OCI-M1 (cell line): ENCODE measurements at regions not wholly inside any gene's neighbourhood (a gene's known extent, or its start where the extent isn't known, plus 50 kb on each side); places are given as distances from the start of the nearest gene placed in this dataset.

Experiments
- DNase-seq: peaks from one replicate; lab custom pipeline; 2025; lab: John Stamatoyannopoulos, UW

DNA sequence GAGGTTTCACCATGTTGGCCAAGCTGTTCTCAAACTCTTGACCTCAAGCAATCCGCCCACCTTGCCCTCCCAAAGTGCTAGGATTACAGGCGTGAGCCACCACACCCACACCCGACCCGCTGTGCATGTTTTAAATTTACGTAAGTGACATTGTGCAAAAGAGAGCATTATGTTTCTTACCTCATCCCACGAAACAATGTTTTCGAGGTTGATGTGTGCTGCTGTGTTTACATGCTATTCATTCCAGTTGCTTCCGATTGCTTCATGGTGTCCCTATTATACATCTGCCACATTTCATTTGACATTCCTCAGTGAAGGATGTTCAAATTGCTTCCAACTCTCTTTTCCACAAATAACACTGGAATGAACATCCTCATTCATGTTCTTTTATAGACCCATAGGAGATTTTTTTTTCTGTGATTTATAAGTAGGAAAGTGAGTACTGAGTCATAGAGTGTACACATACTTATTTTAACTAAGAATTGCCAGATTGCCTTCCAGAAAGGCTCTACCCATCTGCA, 403.9 kb upstream of the JARID2 start:
- DNase-seq: no peak

DNA sequence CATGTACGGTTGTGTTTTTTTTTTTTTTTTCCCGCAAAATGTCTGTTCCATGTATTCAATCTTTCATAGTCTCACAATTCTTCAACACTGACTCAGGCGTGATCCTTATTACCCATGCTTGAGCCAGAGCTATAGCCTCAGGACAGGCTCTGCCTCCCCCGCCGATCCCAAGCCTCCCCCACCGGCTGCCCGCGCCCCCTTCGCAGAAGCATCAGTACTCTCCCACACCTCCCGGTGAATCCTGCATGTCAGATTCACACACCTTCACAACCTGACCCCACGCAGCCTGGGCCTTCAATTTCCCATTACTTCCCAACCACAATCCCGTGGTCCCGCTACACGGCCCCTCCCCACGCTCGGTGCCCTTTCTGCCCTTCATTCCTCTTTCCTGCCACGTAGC, 401.5 kb upstream of the JARID2 start:
- DNase-seq: no peak

DNA sequence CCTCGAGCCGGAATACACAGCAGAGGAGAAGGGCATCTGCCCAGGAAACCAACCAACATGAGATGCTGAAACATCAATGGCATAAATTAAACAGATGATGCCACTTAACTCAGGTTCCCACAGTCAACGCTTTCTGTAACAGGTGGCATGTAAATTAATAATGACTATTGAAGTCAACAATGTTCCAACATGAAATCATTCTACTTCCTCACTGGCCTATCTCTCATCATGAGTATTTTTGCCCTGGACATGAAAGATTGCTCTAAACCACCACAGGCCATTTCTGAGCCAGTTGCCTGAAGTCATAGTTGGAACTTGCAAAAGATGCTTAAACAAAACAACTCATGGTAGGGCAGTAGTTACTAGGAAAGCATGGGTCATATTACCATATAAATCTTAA, 397.9 kb upstream of the JARID2 start:
- DNase-seq: no peak

DNA sequence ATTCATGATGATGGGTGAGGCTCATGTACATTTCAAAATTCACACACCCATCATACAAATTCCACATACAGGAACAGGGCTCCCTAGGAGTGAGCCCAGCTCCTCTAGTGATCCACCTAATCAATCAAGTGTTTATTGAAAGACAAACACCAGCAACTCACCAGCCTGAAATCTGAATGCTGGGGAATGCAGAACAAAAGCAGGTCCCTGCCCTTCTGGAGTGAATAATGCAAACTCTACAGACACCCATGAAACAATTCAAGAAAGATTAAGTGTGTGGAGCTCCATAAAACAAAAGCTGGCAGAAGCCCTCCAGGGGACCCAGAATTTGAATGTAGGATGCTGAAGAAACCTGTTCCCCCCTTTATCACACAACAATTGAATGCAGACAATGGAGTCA, 396.7 kb upstream of the JARID2 start:
- DNase-seq: no peak

DNA sequence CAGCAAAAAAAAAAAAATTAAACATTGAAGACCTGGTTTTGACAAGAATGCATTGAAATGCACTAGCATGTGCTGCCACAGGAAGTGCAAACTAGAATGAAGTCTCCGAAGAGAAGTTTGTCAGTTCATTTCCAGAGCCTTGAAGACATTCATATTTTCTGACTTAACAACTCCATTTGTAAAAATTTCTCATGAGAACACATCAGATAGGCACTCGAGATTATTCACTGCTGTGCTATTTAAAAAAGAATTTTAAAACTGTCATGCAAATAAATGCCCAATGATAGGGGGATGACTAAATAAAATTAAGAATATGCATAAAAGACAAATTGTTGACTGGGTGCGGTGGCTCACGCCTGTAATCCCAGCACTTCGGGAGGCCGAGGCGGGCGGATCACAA, 394.6 kb upstream of the JARID2 start:
- no peak for DNase-seq

DNA sequence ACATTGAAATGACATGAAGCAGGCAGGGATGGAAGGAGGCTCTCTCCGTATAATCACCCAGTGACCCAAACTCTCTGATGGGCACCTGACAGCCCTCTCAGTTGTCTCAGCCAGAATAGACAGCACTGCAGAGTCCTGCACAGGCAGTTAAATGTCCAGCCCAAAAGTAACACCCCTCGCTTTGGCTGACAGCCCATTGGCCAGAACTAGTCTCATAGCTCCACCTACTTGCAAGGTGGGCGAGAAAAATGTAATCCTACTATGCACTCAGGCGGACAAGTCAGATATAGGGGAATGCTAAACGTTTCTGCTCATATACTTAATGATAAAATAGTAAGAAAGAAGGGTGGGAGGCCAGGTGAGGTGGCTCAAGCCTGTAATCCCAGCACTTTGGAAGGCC, 393.5 kb upstream of the JARID2 start:
- DNase-seq: no peak

DNA sequence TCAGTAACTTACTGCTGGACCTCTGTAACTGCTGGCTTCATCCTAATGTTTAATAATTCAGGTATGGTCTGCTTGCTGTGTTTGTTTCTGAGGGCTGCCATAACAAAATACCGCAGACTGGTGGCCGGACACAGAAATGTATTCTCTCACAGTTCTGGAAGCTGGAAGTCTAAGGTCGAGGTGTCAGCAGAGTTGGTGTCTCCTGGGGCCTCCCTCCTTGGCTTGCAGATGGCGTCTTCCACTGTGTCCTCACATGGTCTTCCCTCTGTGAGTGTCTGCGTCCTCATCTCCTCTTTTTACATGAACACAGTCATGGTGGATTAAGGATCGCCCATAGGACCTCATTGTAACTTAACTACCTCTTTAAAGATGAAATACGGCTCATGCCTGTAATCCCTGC, 389.7 kb upstream of the JARID2 start:
- DNase-seq: no peak

DNA sequence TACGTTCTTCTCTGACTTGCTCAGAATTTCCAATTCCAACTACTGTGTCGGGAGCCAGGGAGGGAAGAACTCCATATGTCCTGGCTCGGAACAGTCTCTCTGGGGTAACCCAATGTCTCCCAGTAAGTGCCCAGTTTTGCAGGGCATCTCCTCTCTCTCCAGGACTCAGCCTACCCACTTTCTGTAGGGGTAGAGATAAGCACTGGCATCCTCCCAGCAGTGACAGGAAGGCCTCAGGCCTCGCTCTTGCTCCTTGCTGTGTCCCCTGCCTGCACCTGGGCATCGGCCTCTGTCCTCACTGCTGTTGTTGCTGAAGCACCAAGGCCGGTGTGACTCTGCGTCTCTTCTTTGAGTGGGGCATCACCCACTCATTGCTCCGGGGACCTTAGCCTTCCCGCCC, 388.9 kb upstream of the JARID2 start:
- no peak for DNase-seq

DNA sequence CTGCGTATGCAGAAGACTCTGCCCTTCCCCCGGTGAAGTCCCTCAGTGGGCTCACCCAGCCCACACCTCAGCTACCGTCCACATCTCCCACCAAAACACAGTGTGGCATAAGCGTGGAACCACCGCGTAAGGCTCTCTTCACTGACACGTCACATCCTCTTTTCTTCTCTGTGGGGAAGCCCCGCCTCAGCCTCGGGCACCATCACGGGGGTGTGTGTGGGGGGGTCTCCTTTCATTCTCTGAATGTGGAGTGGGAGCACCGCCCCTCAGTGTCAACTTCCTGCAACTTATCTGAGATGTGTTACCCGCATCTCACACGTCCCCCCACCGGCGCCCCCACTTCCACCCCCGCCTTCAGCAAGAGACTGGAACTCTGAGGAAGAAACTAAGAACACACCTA, 388.4 kb upstream of the JARID2 start:
- no peak for DNase-seq

DNA sequence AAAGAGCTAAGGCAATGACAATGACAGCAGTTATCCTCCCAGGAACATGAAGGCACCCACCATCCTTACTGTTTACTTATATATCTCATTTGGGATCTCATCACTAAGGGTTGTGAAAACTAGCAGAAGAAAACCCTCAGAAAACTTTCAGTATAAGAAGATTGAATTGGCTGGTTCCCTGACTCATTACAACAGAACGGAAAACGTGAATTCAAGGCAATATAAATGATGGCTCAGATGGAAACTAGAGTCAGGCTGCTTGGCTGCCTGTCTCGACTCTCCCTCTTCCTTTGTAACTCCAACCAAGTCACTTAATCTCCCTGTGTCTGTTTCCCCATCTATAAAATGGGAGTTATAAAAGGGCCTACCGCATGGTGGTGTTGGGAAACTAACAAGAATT, 387.1 kb upstream of the JARID2 start:
- DNase-seq: no peak

DNA sequence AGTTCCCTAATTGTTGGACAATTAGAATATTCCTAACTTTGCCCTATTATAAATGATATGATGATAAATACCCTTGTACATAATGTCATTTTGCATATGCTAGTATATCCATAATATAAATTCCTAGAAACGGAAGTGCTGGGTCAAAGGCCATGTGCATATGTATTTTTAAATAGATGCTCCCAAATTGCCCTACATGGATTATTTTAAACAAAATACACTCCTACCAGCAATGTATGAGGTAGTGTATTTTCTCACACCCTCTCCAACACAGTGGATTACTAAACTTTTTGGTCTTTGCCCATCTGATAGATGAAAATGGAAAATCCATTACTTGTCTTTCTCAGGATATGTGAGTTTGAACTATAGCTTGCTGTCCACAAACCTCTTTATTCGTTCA, 385.1 kb upstream of the JARID2 start:
- no peak for DNase-seq

DNA sequence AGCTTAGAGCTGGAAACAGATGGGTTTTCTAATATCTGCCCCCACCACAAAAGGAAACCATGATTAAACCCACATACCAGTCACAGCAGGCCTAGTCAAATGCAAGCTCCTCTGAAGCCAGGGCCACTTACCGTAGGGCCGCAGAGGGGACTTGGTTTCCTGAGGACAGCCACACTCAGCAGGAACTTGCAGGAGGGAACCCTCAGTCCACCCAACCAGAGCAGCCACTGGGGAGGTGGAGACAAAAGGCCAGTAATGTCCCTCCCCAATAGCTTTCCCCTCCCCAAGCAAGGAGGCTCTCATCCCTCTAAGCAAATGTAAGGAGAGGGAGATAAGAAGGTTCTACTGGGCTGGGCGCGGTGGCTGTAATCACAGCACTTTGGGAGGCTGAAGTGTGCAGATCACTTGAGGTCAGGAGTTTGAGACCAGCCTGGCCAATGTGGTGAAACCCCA, 384.4 kb upstream of the JARID2 start:
- no peak for DNase-seq

DNA sequence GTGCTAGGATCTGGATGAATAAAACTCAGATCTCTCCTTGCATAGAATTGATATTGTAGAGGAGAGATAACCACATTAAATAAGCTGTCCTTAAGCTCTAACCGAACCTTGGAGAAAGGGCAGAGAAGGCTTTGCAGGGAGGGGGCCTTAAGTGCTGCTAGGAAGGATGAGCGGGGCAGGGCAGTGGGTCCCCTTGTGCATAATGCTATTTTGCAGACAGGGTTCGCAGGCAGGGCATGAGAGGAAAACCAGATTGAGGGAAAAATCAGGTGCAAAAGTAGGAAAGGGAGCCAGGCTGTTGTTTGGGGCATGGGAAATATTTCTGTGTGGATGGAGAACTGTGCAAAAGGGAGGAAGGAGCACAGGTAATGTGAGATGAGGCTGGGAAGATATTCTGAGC, 383.0 kb upstream of the JARID2 start:
- DNase-seq: no peak

DNA sequence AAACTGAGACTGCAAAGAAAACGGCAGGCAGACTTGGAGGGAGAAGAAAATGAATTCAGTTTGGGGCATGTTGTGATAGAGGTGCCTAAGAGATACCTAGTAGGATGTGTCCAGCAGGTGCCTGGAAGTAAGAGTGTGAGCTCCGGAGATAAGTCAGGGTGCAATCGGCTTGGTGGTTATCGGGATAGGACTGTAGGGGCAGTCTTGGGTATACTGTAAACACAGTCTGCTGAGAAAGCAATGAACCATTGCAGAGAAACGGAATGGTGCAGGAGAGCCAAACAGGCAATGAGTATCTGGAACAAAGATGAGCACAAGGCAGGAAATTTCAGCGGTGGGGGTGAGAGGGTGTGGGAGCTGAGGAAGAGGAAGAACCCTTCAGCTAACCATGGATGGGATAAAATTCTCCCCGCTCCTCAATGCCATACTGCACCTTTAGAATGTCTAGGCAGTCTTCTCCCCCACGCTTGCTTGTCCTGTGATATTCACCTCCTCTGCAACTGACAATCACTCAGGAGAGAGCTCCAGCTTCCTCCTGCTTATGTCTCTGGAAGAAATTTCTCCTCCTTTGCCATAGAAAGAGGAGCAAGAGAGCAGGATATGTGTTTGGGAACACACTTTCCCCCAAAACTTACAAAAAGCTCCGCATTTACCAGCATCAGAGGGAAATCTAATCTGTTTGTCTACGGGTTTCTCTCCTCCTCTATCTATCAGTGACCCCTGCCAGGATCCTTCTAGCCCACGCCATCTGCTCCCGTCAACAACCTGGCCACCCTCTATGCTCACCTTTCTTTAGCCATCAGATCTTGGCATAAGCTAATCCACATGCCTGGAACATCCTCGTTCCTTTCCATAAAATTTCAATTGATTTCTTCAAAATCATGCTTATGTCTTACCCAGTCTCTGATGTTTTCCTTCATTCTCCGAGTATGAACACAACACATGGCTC, 381.7 kb upstream of the JARID2 start:
- peak; percentile 55 for DNase-seq

DNA sequence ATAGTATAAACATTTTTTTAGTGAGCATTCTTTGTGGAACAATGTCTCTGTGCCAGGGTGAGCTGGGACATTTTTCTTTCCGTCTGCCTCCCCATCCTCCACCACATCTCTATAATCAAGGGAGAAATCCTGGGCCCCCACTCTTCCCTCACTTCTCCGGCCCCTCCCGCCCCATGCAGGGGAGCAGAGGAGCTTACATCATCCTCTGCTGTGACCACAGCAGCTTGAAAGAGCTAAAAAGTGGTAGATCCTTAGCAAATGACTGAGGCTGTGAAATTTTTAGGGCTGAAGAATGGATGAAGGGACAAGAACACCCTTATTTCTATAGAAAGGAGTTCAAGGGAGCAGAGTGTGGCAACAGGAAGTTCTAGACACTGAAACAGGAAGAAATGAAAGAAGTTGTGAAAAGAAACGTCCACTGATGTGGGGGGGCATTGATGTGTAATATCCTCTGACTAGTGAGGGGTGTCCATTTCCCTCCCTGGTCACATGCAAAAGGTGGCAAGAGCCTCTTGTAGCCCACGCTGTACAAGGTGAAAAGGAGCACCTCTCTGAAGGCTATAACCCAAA, 380.3 kb upstream of the JARID2 start:
- peak; percentile 22 for DNase-seq

DNA sequence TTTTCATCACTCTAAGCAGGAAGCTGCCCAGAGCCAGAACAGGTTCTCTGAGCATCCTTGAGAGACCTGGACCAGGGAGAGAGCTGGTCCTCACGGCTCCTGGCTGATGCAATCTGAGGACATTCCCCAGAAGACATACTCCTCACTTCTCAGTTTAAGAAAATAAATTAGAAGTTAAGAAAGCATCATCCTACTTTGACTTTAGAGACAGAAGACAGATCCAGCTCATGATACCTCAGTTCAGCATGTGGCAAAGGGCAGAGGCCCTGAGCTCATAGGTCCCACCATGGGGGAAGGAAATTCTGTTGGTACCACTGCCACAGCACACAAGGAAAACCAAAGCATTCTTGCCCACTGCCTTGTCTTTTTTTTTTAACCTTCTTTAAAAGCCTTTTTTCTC, 378.1 kb upstream of the JARID2 start:
- peak; percentile 56 for DNase-seq

DNA sequence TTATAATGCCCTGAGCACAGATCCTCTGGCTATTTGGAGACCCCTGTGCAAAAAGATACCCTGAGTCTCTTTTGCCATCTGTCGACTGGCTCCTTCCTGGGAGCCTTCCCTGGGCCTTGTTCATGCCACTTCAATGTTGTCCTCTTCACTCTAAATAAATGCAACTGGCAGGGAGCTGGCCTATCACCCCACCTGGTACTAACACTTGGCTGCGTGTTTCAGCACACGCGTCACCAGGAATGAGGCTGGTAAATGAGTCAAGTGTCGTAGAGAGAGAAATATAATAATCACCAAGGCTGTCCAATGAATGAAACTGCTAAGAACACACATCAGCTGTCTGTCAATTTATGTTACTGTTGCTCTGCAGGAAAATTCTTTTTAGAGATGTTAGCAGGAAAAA, 374.6 kb upstream of the JARID2 start:
- no peak for DNase-seq

DNA sequence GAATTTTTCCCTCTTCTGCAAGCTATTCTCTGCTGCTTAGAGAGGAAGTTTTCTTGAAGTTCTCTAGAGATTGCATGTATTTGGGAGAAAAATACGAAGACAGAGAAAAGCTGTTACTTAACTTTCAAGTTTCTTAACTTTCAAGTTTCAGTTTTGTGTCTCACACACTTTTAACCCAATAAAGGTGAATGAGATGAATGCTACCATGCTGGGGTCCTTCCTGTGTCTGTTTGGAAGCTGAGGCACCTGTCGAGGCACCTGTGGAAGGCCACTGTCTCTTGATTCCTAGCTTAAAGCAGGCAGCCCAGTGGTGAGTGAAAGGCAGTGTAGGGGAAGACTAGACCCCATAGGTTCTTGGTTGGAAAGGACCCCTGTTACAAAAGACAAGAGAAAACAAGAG, 372.8 kb upstream of the JARID2 start:
- DNase-seq: no peak

DNA sequence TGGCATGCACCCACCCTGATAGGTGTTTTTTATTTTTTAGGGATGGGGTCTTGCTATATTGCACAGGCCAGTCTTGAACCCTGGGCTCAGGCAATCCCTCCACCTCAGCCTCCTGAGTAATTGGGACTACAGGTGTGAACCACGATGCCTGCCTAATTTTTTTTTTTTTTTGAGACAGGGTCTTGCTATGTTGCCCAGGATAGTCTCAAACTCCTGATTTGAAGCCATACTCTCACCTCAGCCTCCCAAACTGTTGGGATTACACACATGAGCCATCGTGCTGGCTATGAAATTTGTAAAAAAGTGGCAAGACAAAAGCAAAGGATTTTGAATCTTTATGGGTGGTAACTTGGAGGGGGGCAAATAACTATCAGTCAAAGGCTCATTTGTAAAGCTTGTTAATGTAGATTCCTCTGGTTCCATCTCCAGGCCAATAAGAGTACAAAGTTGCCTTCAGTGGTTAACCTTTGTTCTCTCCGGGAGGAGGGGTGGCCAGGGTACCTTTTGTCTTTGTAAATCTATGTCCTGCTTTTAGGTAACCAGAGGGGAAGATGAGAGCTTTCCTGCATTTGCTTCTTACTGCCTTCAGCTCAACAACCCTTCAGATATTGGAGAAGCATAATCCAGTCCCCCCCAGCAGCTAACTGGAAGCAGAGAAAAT, 372.0 kb upstream of the JARID2 start:
- no peak for DNase-seq

DNA sequence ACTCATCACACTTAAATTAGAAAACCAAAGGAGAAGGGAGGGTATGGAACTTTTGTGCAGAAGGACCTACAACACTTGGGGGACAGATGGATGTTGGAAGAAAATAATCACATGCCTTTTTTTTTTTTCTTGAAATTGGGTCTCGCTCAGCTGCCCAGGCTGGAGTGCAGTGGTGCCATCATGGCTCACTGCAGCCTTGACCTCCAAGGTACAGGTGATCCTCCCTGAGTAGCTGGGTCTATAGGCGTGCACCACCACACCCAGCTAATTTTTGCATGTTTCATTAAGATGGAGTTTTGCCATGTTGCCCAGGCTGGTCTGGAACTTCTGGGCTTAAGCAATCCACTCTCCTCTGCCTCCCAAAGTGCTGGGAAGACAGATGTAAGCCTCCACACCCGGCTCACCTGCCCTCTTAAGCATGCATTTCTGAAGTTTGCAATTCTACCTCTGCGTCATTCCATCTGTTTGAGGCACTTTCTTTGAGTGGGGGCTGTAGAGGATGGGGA, 370.8 kb upstream of the JARID2 start:
- DNase-seq: no peak

DNA sequence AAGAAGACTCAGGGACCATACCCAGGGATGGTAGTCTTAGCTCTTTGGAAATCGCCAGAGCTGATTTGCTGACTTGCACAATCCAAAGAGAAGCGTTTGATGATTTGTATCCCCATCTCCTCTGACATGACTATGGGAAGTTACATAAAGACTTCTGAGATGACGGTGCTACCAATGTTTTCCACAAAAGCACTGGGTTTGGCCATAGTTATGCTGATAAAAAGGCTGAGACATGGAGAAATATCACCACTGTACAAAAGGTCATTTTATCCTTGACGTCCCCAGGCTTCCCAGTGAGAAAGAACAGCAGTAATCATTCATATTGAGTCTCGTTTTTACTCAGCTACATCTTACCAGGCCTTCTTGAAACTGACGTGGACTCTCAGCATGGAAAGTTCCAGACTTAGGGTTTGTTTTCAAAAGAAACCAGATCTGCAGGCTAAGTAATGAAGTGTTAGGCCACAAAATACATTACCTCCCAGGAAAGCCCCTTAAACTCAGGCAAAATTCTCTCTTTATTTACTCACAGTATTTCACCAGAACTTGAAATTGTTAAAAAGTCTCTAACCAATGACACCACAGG, 370.3 kb upstream of the JARID2 start:
- no peak for DNase-seq
